ENCODE measurements at regions not wholly inside any gene's neighbourhood (a gene's known extent, or its start where the extent isn't known, plus 50 kb on each side); places are given as distances from the start of the nearest gene placed in this dataset.

- Histone ChIP-seq H3F3A (replicated peaks; ENCODE audit: insufficient read depth) (peaks cover 4% of the 10 kb centered on the region), H3K9me3 (no peaks in the 10 kb centered on the region), H3K36me3 (replicated peaks in 1 of 2; ENCODE audit: control insufficient read depth in 1 of 2, insufficient read depth in 2 of 2, low read length in 1 of 2) (no peaks in the 10 kb centered on the region), H3K9me2 (no peaks in the 10 kb centered on the region), H4K20me1 (ENCODE audit: insufficient read depth) (no peaks in the 10 kb centered on the region), H3K27ac (ENCODE audit: low read depth in 2 of 2, low read length in 1 of 2) (no peak overlapping the region), H3K79me2 (ENCODE audit: insufficient read depth) (no peaks in the 10 kb centered on the region), H3K27me3 (ENCODE audit: insufficient read depth) (no peaks in the 10 kb centered on the region), H3K9ac (no peak overlapping the region), H3K4me1 (ENCODE audit: control insufficient read depth in 1 of 2, insufficient read depth in 2 of 2, low read depth in 1 of 2, low read length in 1 of 2) (peaks cover 0 to 8% of the 10 kb centered on the region in 2 experiments; a peak in 1 of 4 replicates), H2AFZ (ENCODE audit: low read depth) (no peak overlapping the region), H3K4me2 (no peak overlapping the region), H3K4me3 (ENCODE audit: low read depth in 2 of 2, low read length in 1 of 2) (no peak overlapping the region)
- DNase-seq: no peak
- 45% methylated on average over 1 of the region's 1 CpG for WGBS (ENCODE audit: low lambda C conversion rate)
- ChIA-PET POLR2A (no interaction called here), CTCF (interaction anchor here (1.1 kb wide), 1 partner anchor 277 kb away, joined by 3 read pairs; no protein-coding TSS in a partner anchor)
- TF ChIP-seq CHD2 (IDR thresholded peaks at IDR 0.05; ENCODE audit: low read length, partially characterized antibody): no peak
- no peak for TF ChIP-seq PBX3 (IDR thresholded peaks at IDR 0.05)
- TF ChIP-seq RCOR1 (IDR thresholded peaks at IDR 0.05; ENCODE audit: low read length): no peak
- TF ChIP-seq TAF1 (IDR thresholded peaks at IDR 0.05; ENCODE audit: borderline replicate concordance, low read depth, low read length): no peak
- no peak for TF ChIP-seq REST (IDR thresholded peaks at IDR 0.05; ENCODE audit: low read depth, low read length)
- no peak for TF ChIP-seq CTCF (IDR thresholded peaks at IDR 0.05)
- TF ChIP-seq JUND (IDR thresholded peaks at IDR 0.05): no peak
- no peak for TF ChIP-seq NRF1 (IDR thresholded peaks at IDR 0.05; ENCODE audit: low read depth, low read length)
- TF ChIP-seq POLR2AphosphoS5 (IDR thresholded peaks at IDR 0.05; ENCODE audit: low read depth, low read length): no peak
- no peak for TF ChIP-seq TCF12 (IDR thresholded peaks at IDR 0.05)
- no peak for TF ChIP-seq MXI1 (IDR thresholded peaks at IDR 0.05; ENCODE audit: low read depth, low read length)
Measured at GRCh38 chr12:68499616-68500015, 111.1 kb upstream of the RAP1B start.

- H3K27me3 ChIP-seq (ENCODE audit: insufficient read depth): no peaks in the 10 kb centered on the region
- H3K27ac ChIP-seq (ENCODE audit: low read depth in 2 of 2, low read length in 1 of 2): no peak overlapping the region
- no peak overlapping the region for H3K9ac ChIP-seq
- CTCF ChIA-PET: no interaction called here
- no peaks in the 10 kb centered on the region for H3K9me3 ChIP-seq
- no peak for DNase-seq
- no peak overlapping the region for H3K4me3 ChIP-seq (ENCODE audit: low read depth in 2 of 2, low read length in 1 of 2)
- no peaks in the 10 kb centered on the region for H4K20me1 ChIP-seq (ENCODE audit: insufficient read depth)
- 63% methylated on average over 3 of the region's 3 CpGs for WGBS (ENCODE audit: low lambda C conversion rate)
- peak overlapping the region; percentile 39; the same call in 1 of the 2 replicates for H2AFZ ChIP-seq (ENCODE audit: low read depth)
- no peaks in the 10 kb centered on the region for H3K79me2 ChIP-seq (ENCODE audit: insufficient read depth)
- H3K9me2 ChIP-seq: no peaks in the 10 kb centered on the region
- H3K36me3 ChIP-seq (replicated peaks in 1 of 2; ENCODE audit: control insufficient read depth in 1 of 2, insufficient read depth in 2 of 2, low read length in 1 of 2): no peaks in the 10 kb centered on the region
- peaks cover 0 to 4% of the 10 kb centered on the region in 2 experiments; a peak in 1 of 4 replicates for H3K4me1 ChIP-seq (ENCODE audit: control insufficient read depth in 1 of 2, insufficient read depth in 2 of 2, low read depth in 1 of 2, low read length in 1 of 2)
- H3K4me2 ChIP-seq: no peak overlapping the region
- POLR2A ChIA-PET: no interaction called here
- peaks cover 4% of the 10 kb centered on the region for H3F3A ChIP-seq (replicated peaks; ENCODE audit: insufficient read depth)
- TF ChIP-seq MXI1 (IDR thresholded peaks at IDR 0.05; ENCODE audit: low read depth, low read length): no peak
- TF ChIP-seq GATA2 (CRISPR knock-in tag; IDR thresholded peaks at IDR 0.05): no peak
- no peak for TF ChIP-seq YY1 (IDR thresholded peaks at IDR 0.05; ENCODE audit: low read depth)
- no peak for TF ChIP-seq USF1 (IDR thresholded peaks at IDR 0.05; ENCODE audit: borderline replicate concordance, low read depth)
- no peak for TF ChIP-seq EZH2phosphoT487 (IDR thresholded peaks at IDR 0.05; ENCODE audit: borderline replicate concordance, low read depth)
- no peak for TF ChIP-seq CTCF (IDR thresholded peaks at IDR 0.05)
- no peak for TF ChIP-seq MAX (IDR thresholded peaks at IDR 0.05; ENCODE audit: low read depth)
- TF ChIP-seq USF2 (IDR thresholded peaks at IDR 0.05; ENCODE audit: borderline replicate concordance, low read depth, low read length): no peak
Measured at GRCh38 chr12:68501226-68501625, 109.5 kb upstream of the RAP1B start.
